GM19452 (cell line): ENCODE measurements at regions not wholly inside any gene's neighbourhood (a gene's known extent, or its start where the extent isn't known, plus 50 kb on each side); places are given as distances from the start of the nearest gene placed in this dataset.

Experiments used
- ATAC-seq: cut with Tn5 transposase; IDR thresholded peaks from one replicate; pipeline ENCODE4 v1.9.1; 2021; ENCODE audit not compliant: unreplicated experiment

GRCh38 chr10:91127341-91128082, 93.0 kb upstream of the PCGF5 start:
- no peak for ATAC-seq

GRCh38 chr10:91135113-91135512, 85.3 kb upstream of the PCGF5 start:
- no peak for ATAC-seq

GRCh38 chr10:91137011-91137643, 83.3 kb upstream of the PCGF5 start:
- ATAC-seq, result no peak

- no peak for ATAC-seq
These were observed 82.6 kb upstream of the PCGF5 start for GRCh38 chr10:91137822-91138221.

- no peak for ATAC-seq
These were observed 79.4 kb upstream of the PCGF5 start for GRCh38 chr10:91140995-91141549.

GRCh38 chr10:91144961-91145360, 75.5 kb upstream of the PCGF5 start:
- no peak for ATAC-seq

- ATAC-seq, result no peak
These were observed 74.3 kb upstream of the PCGF5 start for GRCh38 chr10:91146146-91146545.

- no peak for ATAC-seq
These were observed 70.9 kb upstream of the PCGF5 start for GRCh38 chr10:91149550-91149949.

- no peak for ATAC-seq
These were observed 69.8 kb upstream of the PCGF5 start for GRCh38 chr10:91150631-91151030.

GRCh38 chr10:91153508-91153907, 67.0 kb upstream of the PCGF5 start:
- ATAC-seq, result no peak

GRCh38 chr10:91154842-91155241, 65.6 kb upstream of the PCGF5 start:
- no peak for ATAC-seq

GRCh38 chr10:91156196-91156595, 64.3 kb upstream of the PCGF5 start:
- ATAC-seq, result no peak

- no peak for ATAC-seq
These were observed 61.1 kb upstream of the PCGF5 start for GRCh38 chr10:91159254-91159783.

- no peak for ATAC-seq
These were observed 58.4 kb upstream of the PCGF5 start for GRCh38 chr10:91162050-91162494.

- peak; percentile 49 for ATAC-seq
These were observed 57.8 kb upstream of the PCGF5 start for GRCh38 chr10:91162495-91163268.

- ATAC-seq, result peak; percentile 54
These were observed 57.1 kb upstream of the PCGF5 start for GRCh38 chr10:91163269-91163868.

- ATAC-seq, result peak; percentile 16
These were observed 56.5 kb upstream of the PCGF5 start for GRCh38 chr10:91163869-91164474.

- ATAC-seq, result no peak
These were observed 55.9 kb upstream of the PCGF5 start for GRCh38 chr10:91164520-91165065.

- ATAC-seq, result no peak
These were observed 53.1 kb upstream of the PCGF5 start for GRCh38 chr10:91167406-91167805.

- no peak for ATAC-seq
These were observed 50.0 kb upstream of the PCGF5 start for GRCh38 chr10:91170418-91170817.
